HL-60 (cell line): ENCODE measurements at regions not wholly inside any gene's neighbourhood (a gene's known extent, or its start where the extent isn't known, plus 50 kb on each side); places are given as distances from the start of the nearest gene placed in this dataset.

Experiments used
- CTCF ChIP-seq: IDR thresholded peaks from one replicate; pipeline ENCODE4 v1.5.1; 2011; ENCODE audit warnings: low read length, control low read depth, inconsistent platforms; ENCODE audit not compliant: insufficient read depth
- POLR2AphosphoS5 ChIP-seq: IDR thresholded peaks from 2 replicates; pipeline ENCODE4 v1.6.1; 2012; ENCODE audit warnings: low read depth
- SPI1 ChIP-seq: IDR thresholded peaks from 2 replicates; pipeline ENCODE4 v1.6.1; 2012; ENCODE audit warnings: low read depth, mild to moderate bottlenecking, borderline replicate concordance
- TF ChIP-seq, protein P1 (sequence below): IDR thresholded peaks from 2 replicates; pipeline ENCODE4 v1.6.1; 2012; ENCODE audit warnings: low read depth; ENCODE audit not compliant: insufficient replicate concordance

DNA sequence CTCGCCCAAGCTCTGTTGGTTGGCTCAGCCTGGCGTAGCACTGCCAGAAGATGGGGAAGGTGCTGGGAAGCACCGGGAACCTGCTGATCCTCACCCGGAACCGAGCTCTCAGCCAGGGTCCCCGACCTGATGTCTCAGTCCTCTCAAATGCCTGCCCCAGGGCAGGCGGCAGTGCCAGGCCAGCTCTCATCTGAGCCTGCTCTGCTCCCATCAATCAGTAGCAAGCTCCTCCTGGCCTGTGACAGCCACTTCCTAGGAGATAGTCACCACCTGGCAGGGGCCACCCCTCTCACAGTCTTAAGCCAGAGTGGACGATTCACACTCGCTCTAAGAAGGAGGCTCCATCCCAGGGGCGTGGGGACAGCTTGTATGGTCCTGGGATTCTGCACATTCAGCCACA is 62.0 kb downstream of the ENGASE start:
- TF ChIP-seq CTCF (no peak), POLR2AphosphoS5 (no peak), SPI1 (no peak)
- TF ChIP-seq, protein P1, sequence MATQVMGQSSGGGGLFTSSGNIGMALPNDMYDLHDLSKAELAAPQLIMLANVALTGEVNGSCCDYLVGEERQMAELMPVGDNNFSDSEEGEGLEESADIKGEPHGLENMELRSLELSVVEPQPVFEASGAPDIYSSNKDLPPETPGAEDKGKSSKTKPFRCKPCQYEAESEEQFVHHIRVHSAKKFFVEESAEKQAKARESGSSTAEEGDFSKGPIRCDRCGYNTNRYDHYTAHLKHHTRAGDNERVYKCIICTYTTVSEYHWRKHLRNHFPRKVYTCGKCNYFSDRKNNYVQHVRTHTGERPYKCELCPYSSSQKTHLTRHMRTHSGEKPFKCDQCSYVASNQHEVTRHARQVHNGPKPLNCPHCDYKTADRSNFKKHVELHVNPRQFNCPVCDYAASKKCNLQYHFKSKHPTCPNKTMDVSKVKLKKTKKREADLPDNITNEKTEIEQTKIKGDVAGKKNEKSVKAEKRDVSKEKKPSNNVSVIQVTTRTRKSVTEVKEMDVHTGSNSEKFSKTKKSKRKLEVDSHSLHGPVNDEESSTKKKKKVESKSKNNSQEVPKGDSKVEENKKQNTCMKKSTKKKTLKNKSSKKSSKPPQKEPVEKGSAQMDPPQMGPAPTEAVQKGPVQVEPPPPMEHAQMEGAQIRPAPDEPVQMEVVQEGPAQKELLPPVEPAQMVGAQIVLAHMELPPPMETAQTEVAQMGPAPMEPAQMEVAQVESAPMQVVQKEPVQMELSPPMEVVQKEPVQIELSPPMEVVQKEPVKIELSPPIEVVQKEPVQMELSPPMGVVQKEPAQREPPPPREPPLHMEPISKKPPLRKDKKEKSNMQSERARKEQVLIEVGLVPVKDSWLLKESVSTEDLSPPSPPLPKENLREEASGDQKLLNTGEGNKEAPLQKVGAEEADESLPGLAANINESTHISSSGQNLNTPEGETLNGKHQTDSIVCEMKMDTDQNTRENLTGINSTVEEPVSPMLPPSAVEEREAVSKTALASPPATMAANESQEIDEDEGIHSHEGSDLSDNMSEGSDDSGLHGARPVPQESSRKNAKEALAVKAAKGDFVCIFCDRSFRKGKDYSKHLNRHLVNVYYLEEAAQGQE: no peak
